ENCODE measurements at regions not wholly inside any gene's neighbourhood (a gene's known extent, or its start where the extent isn't known, plus 50 kb on each side); places are given as distances from the start of the nearest gene placed in this dataset.
"Not testable (repeated sequence)": the region's sequence is repeated elsewhere in the genome, so short reads cannot be mapped to it uniquely, and the experiment has no call there.

DNA sequence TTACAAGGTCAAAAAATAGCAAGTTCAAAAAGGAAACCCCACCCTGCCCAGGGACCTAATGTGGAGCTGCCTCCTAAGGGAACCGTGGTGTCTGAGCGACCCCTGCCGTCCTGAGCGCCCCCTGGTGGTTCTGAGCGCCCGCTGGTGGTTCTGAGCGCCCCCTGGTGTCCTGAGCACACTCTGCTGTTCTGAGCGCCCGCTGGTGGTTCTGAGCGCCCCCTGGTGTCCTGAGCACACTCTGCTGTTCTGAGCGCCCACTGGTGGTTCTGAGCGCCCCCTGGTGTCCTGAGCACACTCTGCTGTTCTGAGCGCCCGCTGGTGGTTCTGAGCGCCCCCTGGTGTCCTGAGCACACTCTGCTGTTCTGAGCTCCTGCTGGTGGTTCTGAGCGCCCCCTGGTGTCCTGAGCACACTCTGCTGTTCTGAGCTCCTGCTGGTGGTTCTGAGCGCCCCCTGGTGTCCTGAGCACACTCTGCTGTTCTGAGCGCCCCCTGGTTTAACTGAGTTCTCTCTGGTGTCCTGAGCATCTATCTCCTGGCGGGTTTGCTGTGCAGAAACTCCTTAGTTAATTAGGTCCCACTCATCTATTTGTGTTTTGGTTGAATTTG is 1137.5 kb downstream of the TMEM121 start:
- not testable (repeated sequence) for DNase-seq

GRCh38 chr14:106665814-106666213 is 1139.4 kb downstream of the TMEM121 start:
- DNase-seq = no peak

DNA sequence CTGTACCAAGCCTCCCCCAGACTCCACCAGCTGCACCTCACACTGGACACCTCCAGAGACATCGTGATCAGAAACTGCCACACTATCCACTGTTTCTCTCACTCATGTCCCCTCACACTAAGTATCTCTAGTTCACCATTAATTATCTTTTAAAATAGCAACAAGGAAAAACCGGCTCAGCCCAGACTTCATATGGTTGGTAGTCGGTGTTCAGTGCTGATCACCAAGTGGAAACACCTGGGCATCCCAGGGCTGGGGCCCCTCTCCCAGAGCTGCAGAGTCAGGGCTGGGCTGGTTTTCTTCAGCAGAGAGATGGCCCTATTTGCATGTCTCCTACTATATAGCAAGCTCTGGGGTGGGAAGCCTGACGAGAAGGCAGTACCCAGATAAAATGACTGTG is 1140.0 kb downstream of the TMEM121 start:
- DNase-seq = no peak

DNA sequence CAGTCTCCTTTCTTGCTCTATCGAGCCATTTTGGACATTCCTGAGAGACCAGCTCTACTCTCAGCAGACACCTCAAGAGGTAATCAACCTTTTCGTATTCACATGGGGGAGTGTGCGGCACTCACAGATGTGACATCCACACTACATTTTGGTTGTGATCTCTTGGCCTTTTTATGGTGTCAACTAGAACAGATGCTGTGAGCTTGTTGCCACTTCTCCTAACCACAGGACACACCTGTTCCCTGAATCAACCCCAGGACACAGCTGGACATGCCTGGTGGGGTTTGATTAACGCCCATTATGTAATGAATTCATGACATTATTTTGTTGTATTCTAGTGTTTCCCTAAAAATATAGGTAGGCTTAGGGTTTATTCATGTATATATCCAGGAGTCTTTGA is 1143.6 kb downstream of the TMEM121 start:
- no peak for DNase-seq

DNA sequence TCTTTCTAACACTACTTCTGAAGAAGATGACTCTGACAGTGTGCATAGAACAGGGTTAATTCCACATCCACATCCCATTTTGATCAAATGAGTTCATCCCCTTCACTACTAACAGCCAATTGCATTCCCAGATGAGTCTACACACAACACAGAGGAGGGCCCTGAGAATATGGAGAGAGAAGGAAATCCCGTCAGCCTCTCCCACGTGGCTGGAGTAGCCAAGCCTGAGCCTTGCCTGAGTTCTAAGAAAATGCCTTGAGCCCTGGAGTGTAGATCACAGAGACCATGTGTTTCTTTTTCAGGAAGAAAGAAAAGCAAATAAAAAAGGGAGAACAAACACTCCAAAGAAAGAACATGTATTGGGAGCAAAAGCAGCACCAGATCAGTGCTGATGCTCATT is 1147.7 kb downstream of the TMEM121 start:
- not testable (repeated sequence) for DNase-seq

DNA sequence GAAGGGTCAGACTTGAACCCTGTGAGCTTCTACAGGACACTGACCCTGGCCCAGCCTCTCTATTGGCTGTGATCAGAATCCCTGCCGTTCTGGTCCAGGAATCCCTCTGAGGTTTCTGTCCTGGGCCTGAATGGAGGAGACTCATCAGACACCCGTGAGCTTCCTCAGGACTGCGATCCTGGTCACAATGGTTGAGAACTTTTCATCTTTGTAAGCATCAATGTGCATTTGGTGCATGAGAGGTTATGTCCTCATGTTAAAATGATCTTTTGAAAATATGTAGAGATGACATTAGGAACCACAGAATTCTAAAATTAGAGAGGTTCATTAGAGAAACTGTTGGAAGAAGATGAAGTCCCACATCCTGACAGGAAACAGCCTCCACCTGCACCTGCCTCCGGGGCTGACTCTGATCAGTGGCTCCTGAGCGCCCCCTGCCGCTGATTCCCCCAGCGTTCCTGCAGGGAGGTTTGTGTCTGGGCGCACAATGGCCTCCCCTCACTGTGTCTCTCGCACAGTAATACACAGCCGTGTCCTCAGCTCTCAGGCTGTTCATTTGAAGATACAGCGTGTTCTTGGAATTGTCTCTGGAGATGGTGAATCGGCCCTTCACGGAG is 1148.2 kb downstream of the TMEM121 start:
- not testable (repeated sequence) for DNase-seq

DNA sequence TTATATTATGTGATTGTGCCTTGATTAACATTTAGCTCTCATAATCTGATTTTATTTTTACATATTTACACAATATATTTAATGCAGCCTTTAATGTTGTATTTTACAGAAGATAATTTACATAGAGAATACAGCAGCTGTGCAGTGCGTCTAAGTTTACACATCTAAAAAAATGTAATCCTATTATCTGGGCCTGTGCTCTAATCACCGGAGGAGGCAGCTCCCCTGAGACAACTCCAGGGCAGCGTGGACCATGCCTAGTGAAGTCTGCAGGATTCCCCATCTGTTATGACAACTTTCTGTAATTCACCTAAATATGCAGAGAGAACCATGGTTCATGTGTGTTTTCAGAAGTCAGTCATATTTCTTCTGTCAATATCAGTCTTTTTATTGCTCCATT is 1149.3 kb downstream of the TMEM121 start:
- DNase-seq = not testable (repeated sequence)

DNA sequence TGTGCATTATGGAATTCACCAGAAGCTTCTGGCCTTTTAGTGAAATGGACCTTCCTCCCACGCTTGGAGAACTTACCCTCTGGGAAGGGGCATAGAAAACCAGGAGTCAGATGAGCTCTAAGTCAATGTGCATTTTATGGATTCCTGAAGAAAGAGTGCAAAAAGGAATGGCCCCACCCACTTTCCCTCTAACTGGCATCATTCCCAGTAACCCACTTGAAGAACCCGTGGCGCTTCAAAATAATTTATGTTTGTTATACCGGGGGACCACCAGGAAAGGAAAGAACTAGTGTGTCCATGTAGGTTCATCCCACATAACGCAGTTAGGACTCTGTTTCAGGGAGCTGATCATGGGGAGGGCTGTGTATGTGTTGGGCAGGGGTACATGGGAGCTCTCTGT is 1153.4 kb downstream of the TMEM121 start:
- DNase-seq = no peak

DNA sequence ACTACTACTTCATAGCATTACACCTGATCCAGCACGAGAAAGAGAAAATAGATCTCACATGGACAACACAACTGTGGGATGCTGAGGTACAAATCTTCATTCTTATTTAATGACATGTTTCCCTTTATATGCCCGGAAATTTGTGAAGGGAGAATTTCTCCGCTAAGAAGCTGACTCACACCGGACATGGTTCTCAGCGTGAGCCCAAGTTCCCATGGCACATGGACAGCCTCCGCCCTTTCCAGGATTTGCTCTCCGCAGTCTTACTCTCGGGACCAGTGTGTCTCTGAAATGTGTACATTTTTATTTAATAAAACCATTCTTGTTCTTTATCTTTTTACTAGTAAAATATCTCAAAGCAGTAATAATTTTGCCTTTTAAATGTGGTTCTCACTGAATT is 1154.8 kb downstream of the TMEM121 start:
- DNase-seq = no peak

GRCh38 chr14:106681568-106681967 is 1155.2 kb downstream of the TMEM121 start:
- no peak for DNase-seq

DNA sequence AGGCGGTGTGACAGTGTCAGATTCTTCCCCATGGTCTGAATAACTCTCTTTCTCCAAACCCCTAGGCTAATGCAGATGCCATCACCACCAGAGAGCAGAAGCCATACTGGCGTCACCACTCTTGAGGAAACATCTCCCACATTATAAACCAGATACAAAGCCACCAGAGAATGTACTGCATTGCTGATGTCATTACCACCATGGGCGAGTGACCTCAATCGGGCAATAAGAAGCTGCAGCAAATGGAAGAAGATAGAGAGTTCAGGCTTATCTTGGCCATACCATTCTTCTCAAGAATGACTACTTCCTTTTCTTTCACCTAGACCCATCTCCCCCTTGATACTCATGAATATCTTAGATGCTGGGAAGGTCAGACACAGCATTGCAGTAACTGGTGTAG is 1157.2 kb downstream of the TMEM121 start:
- DNase-seq = no peak

- no peak for DNase-seq
Measured at GRCh38 chr14:106686533-106686932, 1160.2 kb downstream of the TMEM121 start.

- DNase-seq = no peak
Measured at GRCh38 chr14:106690333-106690891, 1164.0 kb downstream of the TMEM121 start.

DNA sequence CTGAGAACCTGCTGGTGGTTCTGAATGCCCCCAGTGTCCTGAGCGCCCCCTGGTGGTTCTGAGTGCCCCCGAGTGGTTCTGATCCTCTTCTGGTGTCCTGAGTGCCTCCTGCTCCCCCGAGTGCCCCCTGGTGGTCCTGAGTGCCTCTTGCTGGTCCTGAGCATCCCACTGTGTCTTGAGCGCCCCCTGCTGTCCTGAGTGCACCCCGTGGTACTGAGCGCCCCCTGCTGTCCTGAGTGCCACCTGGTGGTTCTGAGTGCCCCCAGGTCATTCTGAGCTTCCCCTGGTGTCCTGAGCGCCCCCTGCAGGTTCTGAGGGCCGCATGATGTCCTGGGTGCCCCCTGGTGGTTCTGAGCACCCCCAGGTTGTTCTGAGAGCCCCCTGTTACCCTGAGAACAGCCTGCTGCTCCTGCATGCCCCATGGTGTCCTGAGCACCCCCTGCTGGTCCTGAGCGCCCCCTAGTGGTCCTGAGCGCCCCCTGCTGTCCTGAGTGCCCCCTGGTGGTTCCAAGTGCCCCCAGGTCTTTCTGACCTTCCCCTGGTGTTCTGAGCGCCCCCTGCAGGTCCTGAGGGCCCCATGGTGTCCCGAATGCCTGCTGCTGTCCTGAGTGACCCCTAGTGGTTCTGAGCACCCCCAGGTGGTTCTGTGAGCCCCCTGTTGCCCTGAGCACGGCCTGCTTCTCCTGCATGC is 1165.4 kb downstream of the TMEM121 start:
- no peak for DNase-seq

- peak in 1 of 2 experiments; percentile 3 for DNase-seq
Measured at GRCh38 chr14:106694638-106695393, 1168.4 kb downstream of the TMEM121 start.

DNA sequence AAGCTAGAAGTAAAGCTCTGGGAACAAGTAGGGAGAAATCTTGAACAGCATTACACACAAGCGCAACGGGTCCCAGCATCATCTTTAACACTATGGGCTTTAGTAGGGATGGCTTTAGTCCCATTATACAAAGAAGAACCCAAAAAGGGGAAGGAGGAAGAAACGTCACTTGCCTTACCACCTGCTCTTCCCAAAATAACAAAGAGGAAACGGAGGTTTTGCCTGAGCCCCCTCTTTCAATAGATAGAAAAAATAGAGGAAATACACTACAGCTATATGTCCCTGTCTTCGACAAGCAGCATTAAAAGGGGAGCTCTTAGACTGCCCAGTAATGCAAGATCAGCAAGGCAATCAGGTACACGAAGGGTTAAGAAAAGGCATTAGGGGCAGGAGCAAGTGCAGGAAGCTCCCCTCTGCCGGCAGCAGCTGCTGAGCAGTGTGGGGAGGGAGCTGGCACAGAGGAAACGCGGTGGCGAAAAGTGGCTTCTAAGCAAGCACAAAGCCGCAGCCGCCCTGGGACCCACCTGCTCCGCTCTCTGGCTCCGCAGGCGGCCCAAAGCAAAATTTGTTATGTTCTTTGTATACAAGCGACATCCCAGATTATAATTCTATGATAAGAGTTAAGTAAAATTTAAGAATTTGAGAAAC is 1172.4 kb downstream of the TMEM121 start:
- not testable (repeated sequence) for DNase-seq

- DNase-seq = not testable (repeated sequence)
Measured at GRCh38 chr14:106703651-106704050, 1177.3 kb downstream of the TMEM121 start.

DNA sequence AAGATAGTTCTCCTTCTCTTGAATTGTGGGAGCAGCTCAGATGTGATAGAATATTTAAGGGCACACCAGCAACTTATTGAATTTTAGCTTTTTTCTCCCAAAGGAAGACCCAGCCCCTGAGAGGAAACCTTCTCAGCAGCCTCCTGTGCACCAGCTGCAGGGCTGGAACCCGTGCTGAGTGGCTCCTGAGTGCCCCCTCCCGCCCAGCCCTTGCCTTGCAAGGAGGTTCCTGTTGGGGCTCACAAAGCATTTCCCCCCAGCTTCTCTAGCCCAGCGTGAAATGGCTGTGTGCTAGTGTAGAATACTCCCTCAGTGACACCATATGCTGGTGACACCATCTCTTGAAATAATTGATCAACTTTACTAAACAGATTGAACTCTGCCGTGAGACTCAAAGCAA is 1180.1 kb downstream of the TMEM121 start:
- not testable (repeated sequence) for DNase-seq

DNA sequence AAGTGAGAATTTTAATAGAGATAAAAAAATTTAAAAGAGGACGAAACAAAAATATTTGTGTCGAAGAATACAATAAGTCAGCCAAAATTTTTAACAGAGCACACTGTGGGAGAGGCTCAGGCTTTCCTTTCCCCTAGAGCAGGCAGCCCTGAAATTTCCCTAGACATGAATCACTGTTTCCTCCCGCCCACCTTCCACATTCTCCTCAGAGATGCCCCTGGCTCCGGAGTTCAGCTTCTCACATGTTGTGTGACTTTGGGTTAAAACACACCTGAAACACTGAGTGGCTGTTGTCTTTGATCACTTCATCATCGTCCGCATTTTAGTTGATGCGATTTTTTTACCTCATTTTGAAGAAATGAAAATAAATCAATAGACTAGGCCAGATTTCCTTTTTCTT is 1183.8 kb downstream of the TMEM121 start:
- DNase-seq = not testable (repeated sequence)

DNA sequence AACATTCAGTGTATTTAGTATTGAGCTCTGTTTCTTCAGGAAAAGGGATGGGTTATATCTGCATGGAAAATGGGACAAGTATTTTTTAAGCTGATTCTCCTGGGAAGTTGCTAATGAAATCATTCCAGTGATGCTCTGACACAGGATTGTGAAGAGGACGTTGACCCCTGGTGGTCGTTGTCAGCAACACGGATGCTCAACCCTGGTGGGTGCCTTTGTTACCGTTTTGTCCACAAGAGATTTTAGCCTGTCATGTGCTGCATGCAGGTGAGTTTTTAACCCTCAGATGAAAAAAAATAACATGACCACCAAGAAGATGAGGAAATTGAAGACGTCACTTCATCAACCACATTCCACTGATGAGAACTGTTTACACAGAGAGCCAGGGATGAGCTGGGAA is 1186.1 kb downstream of the TMEM121 start:
- DNase-seq = not testable (repeated sequence)

DNA sequence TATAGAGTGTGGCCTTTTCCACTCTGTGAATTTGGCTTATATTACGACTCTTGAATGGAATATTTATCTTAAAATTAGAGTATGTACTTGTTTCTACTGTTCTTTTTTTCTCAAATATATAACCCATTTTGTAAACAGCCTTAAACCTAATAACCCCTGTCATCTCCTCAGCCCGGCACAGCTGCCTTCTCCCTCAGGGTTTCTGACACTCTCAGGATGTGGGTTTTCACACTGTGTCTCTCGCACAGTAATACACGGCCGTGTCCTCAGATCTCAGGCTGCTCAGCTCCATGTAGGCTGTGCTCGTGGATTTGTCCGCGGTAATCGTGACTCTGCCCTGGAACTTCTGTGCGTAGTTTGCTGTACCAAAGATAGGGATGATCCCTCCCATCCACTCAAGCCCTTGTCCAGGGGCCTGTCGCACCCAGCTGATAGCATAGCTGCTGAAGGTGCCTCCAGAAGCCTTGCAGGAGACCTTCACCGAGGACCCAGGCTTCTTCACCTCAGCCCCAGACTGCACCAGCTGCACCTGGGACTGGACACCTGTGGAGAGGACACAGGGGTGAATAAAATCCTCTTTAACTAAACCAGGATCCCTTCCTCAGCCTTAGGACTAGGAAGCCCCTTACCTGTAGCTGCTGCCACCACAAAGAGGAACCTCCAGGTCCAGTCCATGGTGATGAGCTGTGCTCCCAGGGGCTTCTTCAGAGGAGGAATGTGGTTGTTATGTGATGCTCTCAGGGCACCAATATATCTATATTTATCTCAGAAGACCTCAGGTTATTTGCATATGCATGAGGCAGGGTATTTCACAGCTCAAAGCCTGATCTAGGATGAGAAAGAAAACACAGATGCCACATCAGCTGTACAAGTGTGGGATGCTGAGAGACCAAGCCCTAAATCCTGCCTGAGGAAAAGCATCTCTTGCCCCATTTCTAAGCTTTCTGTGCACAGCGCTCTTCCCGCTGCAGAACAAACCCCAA is 1188.4 kb downstream of the TMEM121 start:
- DNase-seq = not testable (repeated sequence)
